GOT3 (cell line): ENCODE measurements at regions not wholly inside any gene's neighbourhood (a gene's known extent, or its start where the extent isn't known, plus 50 kb on each side); places are given as distances from the start of the nearest gene placed in this dataset.
"Not testable (repeated sequence)": the region's sequence is repeated elsewhere in the genome, so short reads cannot be mapped to it uniquely, and the experiment has no call there.

Source experiments
- DNase-seq: peaks from one replicate; lab custom pipeline; 2025; ENCODE audit warnings: mixed read lengths; lab: John Stamatoyannopoulos, UW

DNA sequence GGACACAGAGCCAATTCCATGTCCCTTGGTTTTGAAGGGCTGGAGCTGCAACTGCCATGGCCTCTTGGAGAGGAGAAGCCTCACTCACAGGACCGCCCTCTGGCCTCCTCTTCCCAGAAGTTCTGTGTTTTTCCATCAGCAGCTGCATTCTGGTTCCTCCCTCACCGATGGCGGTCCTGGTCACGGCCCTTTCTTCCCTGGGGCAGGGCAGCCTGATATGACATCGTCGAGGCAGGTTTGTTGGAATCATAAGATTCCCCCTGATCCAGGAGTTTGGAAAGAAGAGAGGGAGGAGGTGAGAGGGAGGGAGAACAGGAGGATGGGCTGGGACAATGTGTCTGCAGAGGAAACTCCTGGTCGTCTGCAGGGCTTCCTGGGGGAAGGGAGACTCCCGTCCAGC lies 82.7 kb upstream of the PDZD8 start:
- no peak for DNase-seq

DNA sequence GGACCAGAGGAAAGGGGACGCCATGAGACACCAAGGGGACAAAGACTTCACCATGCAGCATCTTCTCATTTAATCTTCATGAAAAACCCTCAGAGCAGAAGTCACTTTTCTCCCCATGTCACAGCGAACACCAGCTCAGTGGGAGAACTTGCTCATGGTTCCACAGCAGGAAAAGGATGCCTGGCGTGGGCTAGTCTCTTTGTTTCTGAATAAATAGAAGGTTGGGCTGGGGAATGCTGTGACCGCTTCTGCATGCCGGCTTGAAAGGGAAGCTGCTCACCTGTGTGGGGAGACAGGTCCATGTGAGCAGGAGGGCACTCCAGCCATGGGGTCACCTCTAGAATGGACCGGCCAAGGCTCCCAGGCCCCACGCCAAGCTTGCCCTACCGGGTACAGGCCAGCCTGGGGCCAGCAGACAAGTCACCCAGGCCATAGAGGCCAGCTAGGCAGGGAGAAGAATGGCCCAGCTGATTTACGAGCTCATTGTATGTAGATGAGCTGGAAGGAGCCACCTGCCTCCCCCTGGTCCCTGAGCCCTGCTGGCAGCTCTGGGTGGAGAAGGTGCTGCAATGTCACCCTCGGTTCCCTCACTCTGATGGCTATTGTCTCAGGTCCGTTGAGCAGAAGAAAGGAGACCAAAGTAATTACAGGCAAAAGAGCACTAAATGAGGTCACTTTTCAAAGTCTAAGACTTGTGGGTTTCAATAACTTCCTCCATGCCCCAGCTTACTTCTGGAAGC lies 82.0 kb upstream of the PDZD8 start:
- DNase-seq: no peak

DNA sequence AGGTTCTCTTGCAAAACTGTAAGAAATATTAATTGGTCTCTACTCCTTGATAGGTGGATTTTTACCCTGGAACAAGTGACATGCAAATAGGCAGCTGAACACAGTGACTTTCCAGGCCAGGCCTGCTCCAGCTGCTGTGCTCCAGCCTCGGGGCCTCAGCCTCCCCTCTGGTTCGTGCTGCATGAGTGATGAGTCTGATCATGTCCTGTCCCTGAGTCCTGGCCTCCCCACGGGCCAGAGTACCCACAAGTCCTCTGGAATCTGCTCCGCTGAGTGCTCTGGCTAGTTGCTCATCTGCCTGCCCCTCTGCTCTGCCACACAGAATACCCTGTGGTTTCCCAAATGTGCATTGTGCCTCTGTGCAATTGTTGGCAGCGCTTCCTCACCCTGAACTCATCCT lies 80.1 kb upstream of the PDZD8 start:
- DNase-seq: no peak

DNA sequence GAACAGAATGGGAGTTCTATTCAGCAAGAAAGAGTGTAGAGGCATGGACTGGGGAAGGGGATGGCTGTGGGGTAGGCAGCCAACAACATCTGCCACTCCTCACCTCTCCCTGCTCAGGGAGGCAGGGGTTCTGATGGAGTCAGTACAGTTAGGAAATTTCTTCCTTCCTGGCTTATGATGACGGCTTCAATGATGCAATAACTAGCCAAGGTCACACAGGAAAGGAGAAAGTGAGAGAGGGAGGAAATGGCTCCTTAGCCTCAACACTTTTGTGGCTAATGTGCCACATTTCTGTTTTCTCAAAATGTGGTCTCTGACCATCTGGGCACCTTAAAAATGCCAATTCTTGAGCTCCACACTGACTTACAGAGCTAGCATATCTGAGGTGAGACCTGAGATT lies 79.3 kb upstream of the PDZD8 start:
- DNase-seq: no peak

DNA sequence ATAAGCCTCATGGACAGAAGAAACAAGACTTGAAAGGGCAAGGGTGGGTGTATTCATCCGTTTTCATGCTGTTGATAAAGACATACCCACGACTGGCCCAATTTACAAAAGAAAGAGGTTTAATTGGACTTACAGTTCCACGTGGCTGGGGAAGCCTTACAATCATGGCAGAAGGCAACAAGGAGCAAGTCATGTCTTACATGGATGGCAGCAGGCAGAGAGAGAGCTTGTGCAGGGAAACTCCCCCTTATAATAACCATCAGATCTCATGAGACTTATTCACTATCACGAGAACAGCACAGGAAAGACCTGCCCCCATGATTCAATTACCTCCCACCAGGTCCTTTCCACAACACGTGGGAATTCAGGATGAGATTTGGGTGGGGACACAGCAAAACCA lies 78.2 kb upstream of the PDZD8 start:
- not testable (repeated sequence) for DNase-seq

DNA sequence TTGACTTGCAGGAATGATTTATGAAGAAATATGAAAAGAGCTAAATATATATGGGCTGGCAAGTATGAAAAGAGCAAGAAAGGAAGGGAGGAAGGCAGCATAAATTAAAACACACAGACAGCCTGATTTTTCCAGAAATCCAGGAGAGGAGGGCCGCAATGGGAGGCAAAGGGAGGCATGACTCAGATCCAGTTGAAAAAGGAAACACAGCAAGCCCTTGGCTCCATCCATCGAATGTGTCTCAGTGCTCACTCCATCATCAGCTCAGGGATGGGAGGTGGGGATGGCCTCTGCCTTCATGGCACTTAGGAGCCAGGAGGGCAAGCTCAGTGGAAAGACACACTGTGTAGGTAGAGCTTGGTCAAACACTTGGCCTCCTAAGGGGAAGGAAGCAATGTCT lies 75.7 kb upstream of the PDZD8 start:
- DNase-seq: no peak

DNA sequence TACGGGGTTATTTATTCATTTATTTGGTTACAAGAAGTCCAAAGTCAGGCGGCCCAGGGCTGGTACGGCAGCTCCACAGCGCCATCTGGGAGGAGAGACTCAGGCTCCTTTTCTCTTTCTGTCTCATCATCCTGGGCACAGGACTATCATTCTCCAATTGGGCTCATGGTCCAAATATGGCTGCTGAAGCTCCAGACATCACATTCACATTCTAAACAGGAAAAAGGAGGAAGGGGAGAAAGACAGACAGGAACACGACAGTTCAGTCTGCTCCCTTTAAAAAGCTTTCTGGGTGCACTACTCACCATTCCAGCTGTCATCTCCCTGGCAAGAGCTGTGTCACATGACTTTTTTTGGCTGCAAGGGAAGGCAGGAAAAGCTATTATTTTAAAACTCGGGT lies 74.4 kb upstream of the PDZD8 start:
- DNase-seq: no peak

DNA sequence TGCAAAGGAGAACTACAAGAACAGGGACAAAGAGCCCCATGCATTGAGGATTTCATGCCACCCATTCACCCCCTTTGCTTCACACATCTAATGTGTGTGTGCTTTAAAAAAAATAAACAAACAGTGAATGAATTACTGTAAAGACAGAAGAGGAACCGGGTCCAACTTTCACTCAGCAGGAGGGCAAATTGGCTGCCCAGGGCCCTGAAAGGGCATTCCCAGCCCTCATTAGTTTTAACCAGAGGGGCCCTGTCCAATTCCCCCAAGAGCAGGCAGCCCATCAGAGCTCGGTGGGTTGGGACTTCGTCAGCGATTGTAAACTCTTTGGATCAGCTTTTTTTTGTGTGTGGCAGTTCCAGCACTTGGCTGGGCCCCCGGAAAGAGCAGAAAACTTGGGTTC lies 73.6 kb upstream of the PDZD8 start:
- no peak for DNase-seq

DNA sequence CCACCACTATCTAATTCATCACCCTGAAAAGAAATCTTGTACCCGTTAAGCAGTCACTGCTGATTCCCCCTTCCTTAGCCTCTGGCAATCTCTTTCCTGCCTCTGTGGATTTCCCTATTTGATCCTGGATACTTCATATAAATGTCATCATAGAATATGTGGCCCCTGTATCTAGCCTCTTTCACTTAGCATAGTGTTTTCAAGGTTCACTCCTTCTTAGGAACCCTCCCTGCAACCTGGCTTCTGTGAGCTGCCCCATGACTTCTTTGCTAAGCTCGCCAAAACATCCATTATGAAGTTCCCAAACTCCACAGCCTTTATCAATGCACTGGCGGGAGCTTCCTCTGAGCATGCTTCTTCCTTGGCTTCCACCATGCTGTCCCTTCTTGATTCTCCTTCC lies 70.8 kb upstream of the PDZD8 start:
- no peak for DNase-seq

DNA sequence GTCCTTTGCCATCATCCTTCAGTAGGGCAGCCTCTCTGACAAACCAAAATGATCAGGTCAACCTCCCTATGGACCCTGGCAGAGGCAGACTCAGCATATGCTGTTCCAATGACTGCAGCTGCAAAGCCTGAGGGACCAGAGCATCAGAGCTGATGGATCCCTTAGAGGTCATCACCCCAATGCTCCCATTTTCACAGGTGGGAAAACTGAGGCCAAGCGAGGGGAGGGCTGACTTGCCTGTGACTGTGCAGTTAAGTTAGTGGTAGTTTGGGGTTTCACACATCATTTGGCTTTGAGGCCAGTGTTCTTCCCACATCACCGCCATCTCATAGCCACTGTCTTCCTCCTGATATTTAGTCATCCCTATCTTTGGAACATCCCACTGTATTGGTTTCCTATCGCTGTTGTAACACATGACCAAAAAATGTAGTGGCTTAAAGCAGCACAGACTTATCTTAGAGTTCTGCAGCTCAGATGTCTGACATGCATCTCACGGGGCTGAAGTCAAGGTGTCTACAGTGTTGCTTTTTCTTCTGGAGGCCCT lies 69.3 kb upstream of the PDZD8 start:
- DNase-seq: no peak

DNA sequence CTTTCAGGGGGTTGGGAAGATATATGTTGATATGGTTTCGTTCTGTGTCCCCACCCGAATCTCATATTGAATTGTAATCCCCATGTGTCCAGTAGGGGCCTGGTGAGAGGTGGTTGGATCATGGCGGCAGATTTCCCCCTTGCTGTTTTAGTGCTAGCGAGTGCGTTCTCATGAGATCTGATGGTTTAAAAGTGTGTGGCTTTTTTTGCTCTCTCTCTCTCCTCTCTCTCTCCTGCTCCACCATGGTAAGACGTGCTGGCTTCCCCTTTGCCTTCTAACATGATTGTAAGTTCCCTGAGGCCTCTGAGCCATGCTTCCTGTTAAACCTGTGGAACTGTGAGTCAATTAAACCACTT lies 68.4 kb upstream of the PDZD8 start:
- no peak for DNase-seq

DNA sequence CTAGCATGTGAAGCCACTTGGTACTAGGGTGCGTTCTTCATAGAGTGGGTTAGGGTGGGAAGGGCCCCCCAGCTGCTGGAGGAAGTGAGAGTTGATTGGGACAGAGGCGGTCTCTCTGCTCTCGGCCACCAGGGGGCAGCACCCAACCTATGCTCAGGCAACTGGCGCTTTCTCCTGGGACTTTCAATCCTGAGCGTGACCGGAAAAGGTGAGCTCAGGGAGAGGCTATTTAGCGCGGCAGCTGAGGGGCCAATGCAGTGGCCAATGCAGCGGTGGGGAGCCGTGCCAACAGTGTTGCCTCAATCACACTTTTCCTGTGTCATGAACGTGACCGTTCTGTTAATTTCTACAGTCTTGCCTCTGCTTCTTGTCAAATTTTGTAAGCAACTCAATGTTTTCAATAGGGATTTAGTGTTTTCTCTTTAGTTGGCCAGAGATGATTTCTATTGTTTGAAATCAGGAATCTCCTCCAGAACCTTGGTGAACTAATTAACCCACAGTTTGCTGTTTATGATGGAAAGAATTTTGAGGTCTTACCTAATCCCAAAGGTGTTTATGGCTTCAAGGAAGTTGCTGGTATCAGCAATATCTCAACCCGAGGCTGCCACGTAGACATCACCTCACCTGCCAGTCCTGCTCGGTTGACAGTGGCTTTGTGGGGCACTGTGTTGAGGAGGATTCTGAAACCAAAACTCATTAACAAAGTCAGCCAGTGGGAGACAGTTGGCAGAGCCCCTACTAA lies 67.9 kb upstream of the PDZD8 start:
- DNase-seq: no peak

DNA sequence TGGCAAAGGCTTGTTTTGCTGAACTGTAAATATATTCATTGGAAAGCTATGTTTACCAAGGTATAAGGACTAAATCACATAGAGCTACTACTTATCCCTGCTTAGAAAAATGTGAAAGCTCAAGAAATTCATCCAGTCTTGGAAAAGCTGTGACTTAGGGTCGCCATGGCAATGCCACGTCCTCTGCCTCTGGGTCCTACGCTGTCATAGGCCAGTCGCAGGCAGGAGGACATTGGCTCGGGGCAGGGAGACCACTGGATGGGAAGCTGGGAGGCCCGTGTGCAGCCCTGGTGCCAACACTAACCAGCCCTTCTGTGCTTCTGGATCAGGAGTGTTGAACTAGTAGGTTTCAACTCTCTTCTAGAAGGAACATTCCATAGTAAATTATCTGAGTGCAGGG lies 67.3 kb upstream of the PDZD8 start:
- DNase-seq: no peak

DNA sequence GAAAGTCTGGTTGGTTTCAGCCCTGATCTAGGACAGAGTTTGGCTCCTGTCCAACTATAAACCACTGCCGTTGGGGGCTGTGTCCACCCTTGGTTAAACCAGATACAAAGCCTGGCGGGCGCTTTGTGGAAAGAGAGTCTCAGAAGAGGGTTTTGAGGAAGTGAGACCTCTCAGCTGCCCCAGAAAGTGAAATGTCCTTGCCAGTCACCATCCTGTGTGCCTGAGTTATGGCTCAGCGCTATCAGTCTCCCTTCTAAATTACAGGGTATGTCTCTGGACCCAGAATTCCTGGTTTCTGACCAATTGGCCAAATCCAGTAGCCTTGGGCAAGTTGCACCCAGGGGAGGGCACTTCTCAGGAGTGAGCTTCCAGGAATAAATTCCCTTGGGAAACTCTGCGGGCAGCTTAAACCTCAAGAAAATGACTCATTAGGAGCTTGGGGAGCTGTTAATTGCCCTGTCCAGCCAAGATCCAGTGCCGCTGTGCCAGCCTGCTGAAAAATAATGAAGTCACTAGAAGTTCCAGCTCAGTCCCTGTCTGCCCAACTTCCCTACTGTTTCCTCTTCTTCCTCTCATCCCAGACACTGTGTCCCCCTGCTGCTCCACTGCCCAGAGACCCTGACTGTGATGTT lies 66.7 kb upstream of the PDZD8 start:
- DNase-seq: peak; percentile 72

DNA sequence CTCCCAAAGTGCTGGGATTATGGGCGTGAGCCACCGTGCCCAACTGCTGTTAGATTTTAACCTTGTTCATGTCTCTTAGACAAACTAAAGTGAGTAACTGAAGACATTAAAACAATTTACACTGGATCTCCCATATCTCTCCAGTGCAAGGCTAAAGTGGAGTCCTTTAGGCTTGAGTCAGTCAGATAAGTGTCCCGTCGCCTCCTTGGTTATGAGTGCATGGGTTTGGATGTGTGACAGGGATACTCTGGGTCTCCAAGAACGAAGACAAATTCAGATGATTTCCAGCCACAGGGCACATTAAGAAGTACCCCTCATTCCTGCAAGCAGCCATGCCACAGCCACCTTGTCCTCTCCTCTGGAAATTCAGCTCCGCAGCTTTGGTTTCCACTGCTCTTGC lies 66.1 kb upstream of the PDZD8 start:
- DNase-seq: no peak

DNA sequence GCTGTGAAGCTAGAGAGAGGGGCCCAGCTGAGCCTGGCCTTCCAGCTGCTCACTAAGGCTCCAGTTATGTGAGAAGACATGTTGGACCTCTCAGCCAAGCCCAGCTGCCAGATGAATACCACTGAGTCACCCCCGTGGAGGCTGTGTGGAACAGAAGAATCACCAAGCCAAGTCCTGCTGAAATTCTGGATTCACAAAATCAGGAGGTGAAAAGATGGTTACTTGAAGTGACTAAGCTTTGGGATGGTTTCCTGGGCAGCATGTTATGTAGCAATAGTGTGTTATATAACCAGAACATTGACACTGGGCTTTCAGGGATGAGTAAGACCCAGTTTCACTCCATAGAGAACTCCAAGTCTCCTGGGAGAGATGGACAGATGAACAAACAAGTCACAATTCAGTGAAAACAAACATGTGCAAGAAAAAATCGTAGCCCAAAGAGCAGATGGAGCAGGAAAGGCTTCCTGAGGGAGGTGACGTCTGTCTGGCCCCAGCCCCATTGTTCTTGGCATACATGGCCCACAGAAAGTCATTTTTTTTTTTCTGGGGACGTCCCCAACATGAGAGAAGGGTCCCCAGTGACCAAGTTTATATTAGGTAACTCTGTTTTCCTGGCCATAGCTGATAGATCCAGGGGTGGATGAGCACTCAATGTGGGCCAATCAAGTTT lies 64.1 kb upstream of the PDZD8 start:
- peak; percentile 7 for DNase-seq

DNA sequence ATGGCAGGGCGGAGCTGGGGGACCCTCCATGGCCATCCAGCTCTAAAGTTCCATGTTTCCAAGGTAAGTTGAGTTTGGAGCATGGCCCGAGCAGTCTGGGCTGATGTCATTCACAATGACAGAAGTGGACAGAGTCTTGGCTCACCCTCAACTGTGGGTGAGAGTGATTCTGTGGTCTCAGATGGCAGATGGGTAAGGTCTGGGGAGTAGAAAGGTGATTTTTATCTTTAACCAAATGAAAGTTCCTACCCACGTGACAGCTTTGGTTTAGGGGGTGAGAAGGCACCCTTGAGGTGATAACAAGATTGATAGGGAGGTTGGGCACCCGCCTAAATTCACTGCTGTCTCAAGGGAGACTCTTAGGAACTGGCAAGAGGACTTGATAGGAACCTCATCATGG lies 57.6 kb upstream of the PDZD8 start:
- no peak for DNase-seq

DNA sequence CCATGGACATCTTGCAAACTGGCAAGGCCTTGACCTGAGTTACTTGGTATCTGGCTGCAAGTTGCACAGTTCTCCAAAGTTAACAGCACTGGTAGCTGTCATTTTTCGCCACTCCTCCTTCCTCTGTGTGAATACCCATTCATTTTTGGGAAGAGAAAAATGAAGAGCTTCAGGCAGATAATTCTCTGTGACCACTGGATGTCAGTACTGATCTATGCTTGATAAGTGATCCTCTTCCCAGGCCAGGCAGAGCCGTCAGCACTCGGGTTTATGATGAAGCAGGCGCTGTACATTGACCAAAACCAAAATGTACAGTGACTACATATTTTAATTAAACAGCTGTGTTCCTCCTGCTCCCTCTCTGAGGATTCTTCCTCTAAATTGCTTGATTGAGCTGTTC lies 55.9 kb upstream of the PDZD8 start:
- no peak for DNase-seq

DNA sequence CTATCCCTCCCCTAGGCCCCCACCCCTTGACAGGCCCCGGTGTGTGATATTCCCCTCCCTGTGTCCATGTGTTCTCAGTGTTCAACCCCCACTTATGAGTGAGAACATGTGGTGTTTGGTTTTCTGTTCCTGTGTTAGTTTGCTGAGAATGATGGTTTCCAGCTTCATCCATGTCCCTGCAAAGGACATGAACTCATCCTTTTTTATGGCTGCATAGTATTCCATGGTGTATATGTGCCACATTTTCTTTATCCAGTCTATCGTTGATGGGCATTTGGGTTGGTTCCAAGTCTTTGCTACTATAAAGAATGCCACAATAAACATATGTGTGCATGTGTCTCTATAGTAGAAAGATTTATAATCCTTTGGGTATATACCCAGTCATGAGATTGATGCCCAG lies 55.3 kb upstream of the PDZD8 start:
- not testable (repeated sequence) for DNase-seq

DNA sequence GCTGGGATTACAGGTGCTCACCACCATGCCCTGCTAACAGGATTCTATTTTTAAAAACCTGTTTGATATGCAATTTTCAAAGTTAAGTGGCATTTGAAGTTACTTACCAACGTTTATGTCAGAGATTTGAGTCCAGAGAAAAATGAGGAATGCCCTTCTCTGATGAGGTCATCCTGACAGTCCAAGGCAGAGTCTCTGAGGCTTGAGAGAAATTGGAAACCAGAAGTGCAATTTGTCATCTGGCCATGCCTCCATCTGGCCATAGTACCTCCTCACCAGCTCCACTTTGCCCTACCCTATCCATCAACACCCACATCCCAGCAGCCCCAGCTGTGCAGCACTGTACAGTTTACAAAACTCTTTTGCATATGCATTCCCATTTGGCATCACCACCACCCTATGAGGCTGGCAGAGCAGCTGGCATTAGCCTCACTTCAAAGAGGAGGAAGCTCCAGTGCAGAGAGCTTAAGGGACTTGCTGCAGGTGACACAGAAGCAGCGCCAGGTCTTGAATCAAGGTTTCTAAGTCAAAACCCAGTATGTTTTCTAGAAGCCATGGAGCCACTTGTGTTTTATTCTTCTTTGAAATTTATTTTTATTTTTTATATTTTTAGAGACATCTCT lies 54.5 kb upstream of the PDZD8 start:
- no peak for DNase-seq

DNA sequence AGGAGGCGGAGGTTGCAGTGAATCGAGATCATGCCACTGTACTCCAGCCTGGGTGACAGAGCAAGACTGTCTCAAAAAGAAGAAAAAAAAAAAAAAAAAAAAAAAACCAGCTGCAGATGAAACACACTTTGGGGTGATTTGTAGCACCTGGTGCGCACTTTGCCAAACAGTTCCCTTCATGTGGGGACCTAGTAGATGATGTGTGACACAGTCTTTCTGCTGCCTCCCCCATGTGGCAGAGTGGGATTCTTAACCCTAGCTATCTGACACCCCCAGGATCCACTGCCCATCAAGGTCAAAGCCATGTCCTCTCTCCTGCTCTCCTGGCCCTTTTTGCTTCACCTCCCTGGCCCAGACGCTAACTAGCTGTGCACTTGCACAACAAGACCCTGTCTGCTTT lies 52.1 kb upstream of the PDZD8 start:
- no peak for DNase-seq

DNA sequence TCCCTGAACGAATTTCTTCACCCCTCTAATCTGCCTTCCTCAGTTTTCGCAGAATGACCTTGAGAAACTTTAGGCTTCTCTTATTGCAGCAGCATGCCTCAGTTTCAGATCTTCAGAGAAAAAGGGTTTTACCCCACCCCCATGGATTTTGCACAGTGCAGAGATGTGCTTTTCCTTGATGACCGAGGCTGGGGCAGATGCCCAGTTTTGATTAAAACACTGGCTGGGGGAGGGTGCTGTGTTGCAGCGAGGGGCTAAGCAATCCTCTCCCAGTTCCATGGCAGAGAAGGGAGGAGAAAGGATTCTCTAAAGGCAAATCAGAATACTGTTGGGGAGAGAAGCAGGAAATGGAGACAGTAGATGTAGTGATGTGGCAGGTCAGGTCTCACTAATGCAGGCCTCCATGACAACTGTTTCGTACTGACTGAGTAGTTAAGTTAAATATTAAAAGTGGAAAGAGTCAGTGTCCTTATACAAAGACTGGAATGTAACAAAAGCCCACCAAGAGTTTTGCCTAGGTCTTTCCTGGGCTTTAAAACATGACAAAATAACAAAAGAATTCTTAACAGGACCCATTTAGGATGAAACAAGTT lies 50.8 kb upstream of the PDZD8 start:
- no peak for DNase-seq
